Ishikawa (cell line): ENCODE measurements at regions not wholly inside any gene's neighbourhood (a gene's known extent, or its start where the extent isn't known, plus 50 kb on each side); places are given as distances from the start of the nearest gene placed in this dataset.

ENCODE experiments used
- CEBPB ChIP-seq: IDR thresholded peaks from 2 replicates; pipeline ENCODE4 v1.6.1; 2012
- CREB1 ChIP-seq: IDR thresholded peaks from 2 replicates; pipeline ENCODE4 v1.6.1; 2012; ENCODE audit warnings: low read depth
- EGR1 ChIP-seq: IDR thresholded peaks from 2 replicates; pipeline ENCODE4 v1.6.1; 2012
- EP300 ChIP-seq: IDR thresholded peaks from 2 replicates; pipeline ENCODE4 v1.6.1; 2012; ENCODE audit warnings: borderline replicate concordance
- FOXM1 ChIP-seq: IDR thresholded peaks from 2 replicates; pipeline ENCODE4 v1.6.1; 2012; ENCODE audit warnings: low read depth, borderline replicate concordance
- MAX ChIP-seq: IDR thresholded peaks from 2 replicates; pipeline ENCODE4 v1.6.1; 2012
- NFIC ChIP-seq: IDR thresholded peaks from 2 replicates; pipeline ENCODE4 v1.6.1; 2012
- RAD21 ChIP-seq: IDR thresholded peaks from 2 replicates; pipeline ENCODE4 v1.6.1; 2012; ENCODE audit warnings: low read depth
- TAF1 ChIP-seq: IDR thresholded peaks from 2 replicates; pipeline ENCODE4 v1.6.1; 2012; ENCODE audit warnings: low read depth, mild to moderate bottlenecking
- TCF12 ChIP-seq: IDR thresholded peaks from 2 replicates; pipeline ENCODE4 v1.6.1; 2012; ENCODE audit warnings: low read depth
- TEAD4 ChIP-seq: IDR thresholded peaks from 2 replicates; pipeline ENCODE4 v1.6.1; 2012
- YY1 ChIP-seq: IDR thresholded peaks from 2 replicates; pipeline ENCODE4 v1.6.1; 2012; ENCODE audit warnings: low read depth
- ZBTB7A ChIP-seq: IDR thresholded peaks from 2 replicates; pipeline ENCODE4 v1.6.1; 2012; ENCODE audit warnings: low read depth
- TF ChIP-seq, protein P1 (sequence below): IDR thresholded peaks from 2 replicates; pipeline ENCODE4 v1.6.1; 2012
- TF ChIP-seq, protein P2 (sequence below): IDR thresholded peaks from 2 replicates; pipeline ENCODE4 v1.6.1; 2012; ENCODE audit warnings: low read depth, mild to moderate bottlenecking

GRCh38 chr18:29855637-29856036, 1186.9 kb downstream of the DSC3 start:
- TF ChIP-seq, protein P1, sequence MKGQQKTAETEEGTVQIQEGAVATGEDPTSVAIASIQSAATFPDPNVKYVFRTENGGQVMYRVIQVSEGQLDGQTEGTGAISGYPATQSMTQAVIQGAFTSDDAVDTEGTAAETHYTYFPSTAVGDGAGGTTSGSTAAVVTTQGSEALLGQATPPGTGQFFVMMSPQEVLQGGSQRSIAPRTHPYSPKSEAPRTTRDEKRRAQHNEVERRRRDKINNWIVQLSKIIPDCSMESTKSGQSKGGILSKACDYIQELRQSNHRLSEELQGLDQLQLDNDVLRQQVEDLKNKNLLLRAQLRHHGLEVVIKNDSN = no peak
- TF ChIP-seq EGR1 (no peak), TCF12 (no peak), YY1 (no peak), MAX (no peak), FOXM1 (no peak), TAF1 (no peak), CREB1 (no peak), EP300 (no peak), CEBPB (no peak), RAD21 (no peak), ZBTB7A (no peak), TEAD4 (no peak), NFIC (no peak)
- TF ChIP-seq, protein P2, sequence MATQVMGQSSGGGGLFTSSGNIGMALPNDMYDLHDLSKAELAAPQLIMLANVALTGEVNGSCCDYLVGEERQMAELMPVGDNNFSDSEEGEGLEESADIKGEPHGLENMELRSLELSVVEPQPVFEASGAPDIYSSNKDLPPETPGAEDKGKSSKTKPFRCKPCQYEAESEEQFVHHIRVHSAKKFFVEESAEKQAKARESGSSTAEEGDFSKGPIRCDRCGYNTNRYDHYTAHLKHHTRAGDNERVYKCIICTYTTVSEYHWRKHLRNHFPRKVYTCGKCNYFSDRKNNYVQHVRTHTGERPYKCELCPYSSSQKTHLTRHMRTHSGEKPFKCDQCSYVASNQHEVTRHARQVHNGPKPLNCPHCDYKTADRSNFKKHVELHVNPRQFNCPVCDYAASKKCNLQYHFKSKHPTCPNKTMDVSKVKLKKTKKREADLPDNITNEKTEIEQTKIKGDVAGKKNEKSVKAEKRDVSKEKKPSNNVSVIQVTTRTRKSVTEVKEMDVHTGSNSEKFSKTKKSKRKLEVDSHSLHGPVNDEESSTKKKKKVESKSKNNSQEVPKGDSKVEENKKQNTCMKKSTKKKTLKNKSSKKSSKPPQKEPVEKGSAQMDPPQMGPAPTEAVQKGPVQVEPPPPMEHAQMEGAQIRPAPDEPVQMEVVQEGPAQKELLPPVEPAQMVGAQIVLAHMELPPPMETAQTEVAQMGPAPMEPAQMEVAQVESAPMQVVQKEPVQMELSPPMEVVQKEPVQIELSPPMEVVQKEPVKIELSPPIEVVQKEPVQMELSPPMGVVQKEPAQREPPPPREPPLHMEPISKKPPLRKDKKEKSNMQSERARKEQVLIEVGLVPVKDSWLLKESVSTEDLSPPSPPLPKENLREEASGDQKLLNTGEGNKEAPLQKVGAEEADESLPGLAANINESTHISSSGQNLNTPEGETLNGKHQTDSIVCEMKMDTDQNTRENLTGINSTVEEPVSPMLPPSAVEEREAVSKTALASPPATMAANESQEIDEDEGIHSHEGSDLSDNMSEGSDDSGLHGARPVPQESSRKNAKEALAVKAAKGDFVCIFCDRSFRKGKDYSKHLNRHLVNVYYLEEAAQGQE = no peak

- no peak for TF ChIP-seq RAD21
- TF ChIP-seq FOXM1 = no peak
- TF ChIP-seq, protein P1 = no peak
- TF ChIP-seq, protein P2 = no peak
- no peak for TF ChIP-seq MAX
- no peak for TF ChIP-seq EP300
- no peak for TF ChIP-seq CEBPB
- no peak for TF ChIP-seq TEAD4
- TF ChIP-seq EGR1 = no peak
- no peak for TF ChIP-seq TAF1
- TF ChIP-seq CREB1 = no peak
- TF ChIP-seq TCF12 = no peak
- no peak for TF ChIP-seq ZBTB7A
- TF ChIP-seq NFIC = no peak
- TF ChIP-seq YY1 = no peak
These were observed 1189.4 kb downstream of the DSC3 start for GRCh38 chr18:29853126-29853525.

GRCh38 chr18:29849144-29849543, 1193.4 kb downstream of the DSC3 start:
- TF ChIP-seq, protein P2 = no peak
- TF ChIP-seq TCF12 (no peak), EP300 (no peak), YY1 (no peak), CREB1 (no peak), TEAD4 (no peak), CEBPB (no peak), TAF1 (no peak), EGR1 (no peak), ZBTB7A (no peak), MAX (no peak), NFIC (no peak), FOXM1 (no peak), RAD21 (no peak)
- TF ChIP-seq, protein P1 = no peak

GRCh38 chr18:29841631-29842030, 1200.9 kb downstream of the DSC3 start:
- TF ChIP-seq NFIC (no peak), FOXM1 (no peak), CREB1 (no peak), EGR1 (no peak), MAX (no peak), RAD21 (no peak), TEAD4 (no peak), YY1 (no peak), EP300 (no peak), CEBPB (no peak), TCF12 (no peak), ZBTB7A (no peak), TAF1 (no peak)
- TF ChIP-seq, protein P2 = no peak
- TF ChIP-seq, protein P1 = no peak
